SW480 (cell line): ENCODE measurements at regions not wholly inside any gene's neighbourhood (a gene's known extent, or its start where the extent isn't known, plus 50 kb on each side); places are given as distances from the start of the nearest gene placed in this dataset.
"Not testable (repeated sequence)": the region's sequence is repeated elsewhere in the genome, so short reads cannot be mapped to it uniquely, and the experiment has no call there.

ENCODE experiments used
- DNase-seq: peaks from one replicate; pipeline ENCODE4 v3.0.0-alpha.2; 2016; ENCODE audit warnings: low spot score

GRCh38 chr9:39566782-39567181 is 211.3 kb downstream of the SPATA31A1 start:
- DNase-seq = not testable (repeated sequence)

DNA sequence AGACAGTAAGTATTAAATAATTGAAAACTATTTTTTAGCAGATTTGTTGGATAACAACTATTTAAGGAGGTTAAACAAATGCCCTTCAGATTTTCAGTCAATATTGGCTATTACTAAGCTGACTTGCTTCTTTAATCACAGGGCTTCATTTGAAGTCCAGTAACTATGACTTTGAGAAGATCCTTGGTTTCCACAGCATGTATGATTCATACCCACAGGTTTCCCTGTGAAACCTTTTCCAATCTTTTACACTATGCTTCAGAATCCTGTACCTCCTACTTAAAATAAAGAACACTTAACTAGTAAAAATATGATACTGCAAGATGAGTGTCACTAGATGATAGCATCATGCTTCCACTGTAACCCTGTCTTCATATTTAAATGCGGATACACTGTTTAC is 211.9 kb downstream of the SPATA31A1 start:
- DNase-seq = not testable (repeated sequence)

GRCh38 chr9:39568900-39569299 is 213.4 kb downstream of the SPATA31A1 start:
- DNase-seq = not testable (repeated sequence)

GRCh38 chr9:39573024-39574022 is 217.9 kb downstream of the SPATA31A1 start:
- not testable (repeated sequence) for DNase-seq

- DNase-seq = not testable (repeated sequence)
These were observed 223.5 kb downstream of the SPATA31A1 start for GRCh38 chr9:39579000-39579399.

GRCh38 chr9:39581296-39581695 is 225.8 kb downstream of the SPATA31A1 start:
- not testable (repeated sequence) for DNase-seq

GRCh38 chr9:39582677-39583412 is 227.4 kb downstream of the SPATA31A1 start:
- DNase-seq = not testable (repeated sequence)

DNA sequence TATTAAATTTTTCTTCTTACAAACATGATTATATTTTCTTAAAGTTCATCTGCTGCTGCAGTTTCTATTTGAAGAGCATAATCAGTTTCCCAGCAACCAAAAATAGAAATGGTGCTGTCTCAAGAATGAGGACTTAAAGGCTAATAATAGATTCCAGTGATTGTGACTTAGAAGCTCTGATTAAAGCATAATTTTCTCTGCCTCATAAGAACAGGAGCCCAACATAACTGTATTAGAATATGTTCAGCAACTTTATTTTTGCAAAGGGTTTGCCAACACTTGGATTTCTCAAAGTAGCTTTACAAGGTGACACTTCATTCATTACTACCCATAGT is 227.9 kb downstream of the SPATA31A1 start:
- not testable (repeated sequence) for DNase-seq

- not testable (repeated sequence) for DNase-seq
These were observed 229.8 kb downstream of the SPATA31A1 start for GRCh38 chr9:39585233-39585632.

GRCh38 chr9:39587844-39588499 is 232.5 kb downstream of the SPATA31A1 start:
- no peak for DNase-seq

DNA sequence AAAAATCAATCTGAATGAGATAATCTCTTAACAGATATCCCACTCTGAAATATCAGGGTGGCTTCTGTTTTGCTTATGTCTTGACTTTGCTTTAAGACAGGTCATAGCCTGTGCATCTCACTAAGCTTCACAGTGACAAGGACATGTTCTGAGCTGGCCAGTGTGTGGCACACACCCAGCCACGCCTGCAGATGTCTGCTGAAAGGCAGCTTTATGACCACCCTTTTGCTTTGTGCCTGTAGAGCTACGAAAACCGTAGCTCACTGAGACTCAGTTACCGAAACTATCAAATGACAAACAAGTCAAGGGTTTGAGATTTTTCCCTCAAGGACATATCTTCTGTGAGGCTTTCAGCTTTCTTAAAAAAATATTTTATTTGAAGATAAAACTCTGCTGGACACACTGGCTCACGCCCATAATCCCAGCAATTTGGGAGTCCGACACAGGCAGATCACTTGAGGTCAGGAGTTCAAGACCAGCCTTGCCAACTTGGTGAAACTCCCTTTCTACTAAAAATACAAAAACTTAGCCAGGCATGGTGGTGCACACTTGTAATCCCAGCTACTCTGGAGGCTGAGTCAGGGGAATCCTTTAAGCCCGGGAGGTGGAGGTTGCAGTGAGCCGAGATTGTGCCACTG is 233.2 kb downstream of the SPATA31A1 start:
- no peak for DNase-seq

- not testable (repeated sequence) for DNase-seq
These were observed 248.6 kb downstream of the SPATA31A1 start for GRCh38 chr9:39604089-39604488.

DNA sequence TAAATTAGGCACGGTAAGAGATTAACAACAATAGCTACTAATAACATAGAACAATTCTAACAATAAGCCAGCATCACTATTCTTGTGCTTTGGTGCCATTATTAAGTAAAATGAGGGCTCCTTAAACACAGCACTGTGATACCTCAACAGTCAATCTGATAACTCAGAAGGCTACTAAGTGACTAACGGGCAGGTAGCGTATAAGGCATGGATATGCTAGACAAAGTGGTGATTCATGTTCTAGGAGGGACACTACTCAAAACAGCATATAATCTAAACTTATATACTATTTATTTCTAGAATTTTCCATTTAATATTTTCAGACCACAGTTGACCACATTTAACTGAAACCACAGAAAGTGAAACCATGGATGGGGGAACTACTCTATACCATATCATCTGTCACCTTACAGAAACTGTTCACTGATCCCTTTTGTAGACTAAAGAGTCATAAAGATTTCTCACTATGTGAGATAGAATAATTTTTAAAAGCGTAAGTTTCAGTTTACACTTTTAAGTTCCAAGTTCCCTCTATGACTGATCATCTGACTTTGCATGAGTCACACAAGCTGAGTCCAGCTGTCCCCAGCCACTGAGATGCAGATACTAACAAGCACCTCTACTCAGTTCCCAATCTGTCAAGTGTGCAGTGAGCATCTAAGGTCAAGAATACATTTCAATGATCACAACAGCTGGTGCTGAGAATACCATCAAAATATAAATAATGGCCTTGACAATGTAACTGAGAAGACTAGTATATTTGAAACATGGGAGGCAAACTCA is 256.2 kb downstream of the SPATA31A1 start:
- DNase-seq = not testable (repeated sequence)

GRCh38 chr9:39616480-39616879 is 261.0 kb downstream of the SPATA31A1 start:
- DNase-seq = not testable (repeated sequence)

GRCh38 chr9:39624048-39624447 is 268.6 kb downstream of the SPATA31A1 start:
- DNase-seq = not testable (repeated sequence)

DNA sequence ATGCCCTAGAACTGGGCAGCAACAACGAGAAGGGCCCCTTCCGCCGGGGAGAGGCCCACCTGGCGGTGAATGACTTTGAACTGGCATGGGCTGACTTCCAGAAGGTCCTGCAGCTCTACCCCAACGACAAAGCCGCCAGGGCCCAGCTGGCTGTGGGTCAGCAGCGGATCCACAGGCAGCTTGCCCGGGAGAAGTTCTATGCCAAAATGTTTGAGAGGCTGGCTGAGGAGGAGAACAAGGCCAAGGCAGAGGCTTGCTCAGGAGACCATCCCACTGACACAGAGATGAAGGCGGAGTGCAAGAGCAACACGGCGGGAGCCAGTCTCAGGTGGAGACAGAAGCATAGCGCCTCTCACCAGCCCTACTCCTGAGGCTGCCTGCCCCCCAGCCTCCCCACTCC is 276.6 kb downstream of the SPATA31A1 start:
- not testable (repeated sequence) for DNase-seq

GRCh38 chr9:39649029-39649428 is 293.6 kb downstream of the SPATA31A1 start:
- DNase-seq = not testable (repeated sequence)

DNA sequence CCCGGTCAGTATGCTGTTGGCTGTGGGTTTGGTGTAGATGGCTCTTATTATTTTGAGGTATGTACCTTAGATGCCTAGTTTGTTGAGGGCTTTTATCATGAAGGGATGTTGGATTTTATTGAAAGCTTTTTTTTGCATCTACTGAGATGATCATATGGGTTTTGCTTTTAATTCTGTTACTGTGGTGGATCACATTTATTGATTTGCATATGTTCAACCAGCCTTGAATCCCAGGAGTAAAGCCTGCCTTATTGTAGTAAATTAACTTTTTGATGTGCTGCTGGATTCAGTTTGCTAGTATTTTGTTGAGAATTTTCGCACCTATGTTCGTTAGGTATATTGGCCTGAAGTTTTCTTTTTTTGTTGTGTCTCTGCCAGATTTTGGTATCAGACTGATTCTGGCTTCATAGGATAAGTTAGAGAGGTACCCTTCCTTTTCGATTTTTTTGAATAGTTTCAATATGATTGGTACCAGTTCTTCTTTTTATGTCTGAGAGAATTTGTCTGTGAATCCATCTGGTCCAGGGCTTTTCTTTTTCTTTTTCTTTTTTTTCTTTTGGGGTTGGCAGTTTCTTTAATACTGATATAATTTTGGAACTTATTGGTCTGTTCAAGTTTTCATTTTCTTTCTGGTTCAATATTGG is 301.6 kb downstream of the SPATA31A1 start:
- not testable (repeated sequence) for DNase-seq

GRCh38 chr9:39663020-39663419 is 307.6 kb downstream of the SPATA31A1 start:
- not testable (repeated sequence) for DNase-seq

DNA sequence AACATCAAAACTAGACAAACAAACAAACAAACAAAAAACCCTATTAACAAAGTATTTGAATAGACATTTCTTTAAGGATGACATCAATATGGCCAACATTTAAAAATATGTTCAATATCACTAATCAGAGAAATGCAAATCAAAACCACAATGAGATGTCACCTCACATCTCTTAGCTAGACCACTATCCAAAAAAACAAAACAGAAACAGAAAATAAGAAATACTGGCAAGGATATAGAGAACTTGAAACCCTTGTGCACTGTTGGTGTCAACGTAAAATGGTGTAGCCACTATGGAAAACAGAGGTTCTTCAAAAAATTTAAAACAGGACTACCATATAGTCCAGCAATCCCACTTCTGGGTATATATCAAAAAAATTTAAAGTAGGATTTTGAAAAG is 308.2 kb downstream of the SPATA31A1 start:
- DNase-seq = not testable (repeated sequence)
